PFSK-1 (cell line): ENCODE measurements at regions not wholly inside any gene's neighbourhood (a gene's known extent, or its start where the extent isn't known, plus 50 kb on each side); places are given as distances from the start of the nearest gene placed in this dataset.

Source experiments
- FOXP2 ChIP-seq: optimal IDR thresholded peaks from 2 replicates; pipeline ENCODE3; 2011; ENCODE audit warnings: borderline replicate concordance, control low read depth, inconsistent platforms; ENCODE audit not compliant: insufficient read depth; ENCODE audit errors: extremely low read length, extremely low read depth
- POLR2AphosphoS5 ChIP-seq: IDR thresholded peaks from 2 replicates; pipeline ENCODE4 v1.6.1; 2012; ENCODE audit warnings: low read depth, mild to moderate bottlenecking, control low read depth, low read length, moderate library complexity
- SIN3A ChIP-seq: IDR thresholded peaks from 2 replicates; pipeline ENCODE4 v1.6.1; 2012; ENCODE audit warnings: mild to moderate bottlenecking, low read length, moderate library complexity, borderline replicate concordance; ENCODE audit not compliant: insufficient read depth
- TAF1 ChIP-seq: IDR thresholded peaks from 2 replicates; pipeline ENCODE4 v1.6.1; 2012; ENCODE audit warnings: low read length, control low read depth, borderline replicate concordance; ENCODE audit not compliant: insufficient read depth
- TF ChIP-seq, protein P1 (sequence below), 2 experiments: IDR thresholded peaks; 2 replicates each; pipeline versions ENCODE4 v1.6.1 to v1.8.0; 2011 to 2012; ENCODE audit warnings: low read depth in 2 of 2, low read length in 2 of 2, control low read depth in 1 of 2, inconsistent platforms in 1 of 2, mild to moderate bottlenecking in 1 of 2, moderate library complexity in 1 of 2; ENCODE audit not compliant: insufficient read depth in 1 of 2

- no peak for TF ChIP-seq POLR2AphosphoS5
- TF ChIP-seq, protein P1, sequence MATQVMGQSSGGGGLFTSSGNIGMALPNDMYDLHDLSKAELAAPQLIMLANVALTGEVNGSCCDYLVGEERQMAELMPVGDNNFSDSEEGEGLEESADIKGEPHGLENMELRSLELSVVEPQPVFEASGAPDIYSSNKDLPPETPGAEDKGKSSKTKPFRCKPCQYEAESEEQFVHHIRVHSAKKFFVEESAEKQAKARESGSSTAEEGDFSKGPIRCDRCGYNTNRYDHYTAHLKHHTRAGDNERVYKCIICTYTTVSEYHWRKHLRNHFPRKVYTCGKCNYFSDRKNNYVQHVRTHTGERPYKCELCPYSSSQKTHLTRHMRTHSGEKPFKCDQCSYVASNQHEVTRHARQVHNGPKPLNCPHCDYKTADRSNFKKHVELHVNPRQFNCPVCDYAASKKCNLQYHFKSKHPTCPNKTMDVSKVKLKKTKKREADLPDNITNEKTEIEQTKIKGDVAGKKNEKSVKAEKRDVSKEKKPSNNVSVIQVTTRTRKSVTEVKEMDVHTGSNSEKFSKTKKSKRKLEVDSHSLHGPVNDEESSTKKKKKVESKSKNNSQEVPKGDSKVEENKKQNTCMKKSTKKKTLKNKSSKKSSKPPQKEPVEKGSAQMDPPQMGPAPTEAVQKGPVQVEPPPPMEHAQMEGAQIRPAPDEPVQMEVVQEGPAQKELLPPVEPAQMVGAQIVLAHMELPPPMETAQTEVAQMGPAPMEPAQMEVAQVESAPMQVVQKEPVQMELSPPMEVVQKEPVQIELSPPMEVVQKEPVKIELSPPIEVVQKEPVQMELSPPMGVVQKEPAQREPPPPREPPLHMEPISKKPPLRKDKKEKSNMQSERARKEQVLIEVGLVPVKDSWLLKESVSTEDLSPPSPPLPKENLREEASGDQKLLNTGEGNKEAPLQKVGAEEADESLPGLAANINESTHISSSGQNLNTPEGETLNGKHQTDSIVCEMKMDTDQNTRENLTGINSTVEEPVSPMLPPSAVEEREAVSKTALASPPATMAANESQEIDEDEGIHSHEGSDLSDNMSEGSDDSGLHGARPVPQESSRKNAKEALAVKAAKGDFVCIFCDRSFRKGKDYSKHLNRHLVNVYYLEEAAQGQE (IDR thresholded peaks at IDR 0.05; ENCODE audit: insufficient read depth in 1 of 2, low read depth in 2 of 2, low read length in 2 of 2), result no peak
- TF ChIP-seq SIN3A, result no peak
- TF ChIP-seq TAF1, result no peak
- no peak for TF ChIP-seq FOXP2
Measured at GRCh38 chr5:58011301-58011700, 448.6 kb downstream of the PLK2 start.
